Activated CD4-positive, alpha-beta memory T cell treated with anti-CD3 and anti-CD28 coated beads, Interleukin-2, amount 10 ng/mL, durations not matched to agents 7 days and 5 days (primary cell): ENCODE measurements at regions not wholly inside any gene's neighbourhood (a gene's known extent, or its start where the extent isn't known, plus 50 kb on each side); places are given as distances from the start of the nearest gene placed in this dataset.
A peak's percentile ranks its signal among the peaks of the same experiment; 100 is the strongest.
"Not testable (repeated sequence)": the region's sequence is repeated elsewhere in the genome, so short reads cannot be mapped to it uniquely, and the experiment has no call there.

Source experiments
- CTCF ChIA-PET: fragments of 350-600 bp; sonication (Branson Sonifier 250); formaldehyde crosslinking; loops from one replicate; lab custom pipeline; 2021; ENCODE audit warnings: antibody characterized with exemption, inconsistent platforms; lab: Charles Lee
- POLR2A ChIA-PET: fragments of 350-600 bp; sonication (Branson Sonifier 250); formaldehyde crosslinking; loops from one replicate; lab custom pipeline; 2021; ENCODE audit warnings: antibody characterized with exemption; lab: Charles Lee
- DNase-seq: peaks from one replicate; pipeline ENCODE4 v3.0.0-alpha.2; 2020
- H3K27ac Mint-ChIP-seq: one replicate; pipeline ENCODE4 v1.8.0; 2021; ENCODE audit warnings: mild to moderate bottlenecking, mixed read lengths
- H3K27me3 Mint-ChIP-seq: one replicate; pipeline ENCODE4 v1.8.0; 2021; ENCODE audit warnings: mixed read lengths
- H3K36me3 Mint-ChIP-seq: one replicate; pipeline ENCODE4 v1.8.0; 2021; ENCODE audit warnings: low read depth, mixed read lengths
- H3K4me1 Mint-ChIP-seq: one replicate; pipeline ENCODE4 v1.8.0; 2021; ENCODE audit warnings: mixed read lengths
- H3K4me3 Mint-ChIP-seq: one replicate; pipeline ENCODE4 v1.8.0; 2021; ENCODE audit warnings: mild to moderate bottlenecking, mixed read lengths
- H3K9me3 Mint-ChIP-seq: one replicate; pipeline ENCODE4 v1.8.0; 2021; ENCODE audit warnings: mixed read lengths

- no peaks in the 10 kb centered on the region for H3K36me3 Mint-ChIP-seq
- no peak overlapping the region for H3K4me3 Mint-ChIP-seq
- H3K27me3 Mint-ChIP-seq: no peaks in the 10 kb centered on the region
- peaks cover 8% of the 10 kb centered on the region for H3K4me1 Mint-ChIP-seq
- POLR2A ChIA-PET: no interaction called here
- H3K27ac Mint-ChIP-seq: no peak overlapping the region
- CTCF ChIA-PET: interaction anchor here (1.2 kb wide), 1 partner anchor 50 kb away, joined by 3 read pairs; no protein-coding TSS in a partner anchor
- no peaks in the 10 kb centered on the region for H3K9me3 Mint-ChIP-seq
- DNase-seq: no peak
Observed at GRCh38 chr2:7094231-7094741, 177.1 kb downstream of the RNF144A start.

- Mint-ChIP-seq H3K9me3 (no peaks in the 10 kb centered on the region), H3K27ac (no peak overlapping the region), H3K4me3 (no peak overlapping the region), H3K27me3 (no peaks in the 10 kb centered on the region), H3K36me3 (no peaks in the 10 kb centered on the region), H3K4me1 (peaks cover 8% of the 10 kb centered on the region)
- ChIA-PET POLR2A (no interaction called here), CTCF (interaction anchor here (0.8 to 1.7 kb wide), 6 partner anchors 13 to 1592 kb away, joined by 3 to 18 read pairs (median 3); no protein-coding TSS in a partner anchor)
- DNase-seq: no peak
Observed at GRCh38 chr2:7096726-7097352, 179.6 kb downstream of the RNF144A start.

GRCh38 chr2:7097353-7097895, 180.2 kb downstream of the RNF144A start:
- Mint-ChIP-seq H3K4me1 (peaks cover 8% of the 10 kb centered on the region), H3K9me3 (no peaks in the 10 kb centered on the region), H3K4me3 (peak overlapping the region; percentile 39), H3K36me3 (no peaks in the 10 kb centered on the region), H3K27me3 (no peaks in the 10 kb centered on the region), H3K27ac (no peak overlapping the region)
- ChIA-PET POLR2A (no interaction called here), CTCF (interaction anchor here (0.7 to 1.7 kb wide), 14 partner anchors 11 to 1652 kb away, joined by 3 to 18 read pairs (median 3); no protein-coding TSS in a partner anchor)
- peak; percentile 78 for DNase-seq

GRCh38 chr2:7098816-7099215, 181.6 kb downstream of the RNF144A start:
- CTCF ChIA-PET: interaction anchor here (1.2 kb wide), 1 partner anchor 40 kb away, joined by 3 read pairs; no protein-coding TSS in a partner anchor

GRCh38 chr2:7099687-7100086, 182.5 kb downstream of the RNF144A start:
- DNase-seq, H3K27me3 Mint-ChIP-seq, H3K4me3 Mint-ChIP-seq, H3K9me3 Mint-ChIP-seq, CTCF ChIA-PET, H3K27ac Mint-ChIP-seq, POLR2A ChIA-PET, H3K36me3 Mint-ChIP-seq, H3K4me1 Mint-ChIP-seq: not testable (repeated sequence)

More at GRCh38 chr2:7098816-7099215, 181.6 kb downstream of the RNF144A start:
- no peaks in the 10 kb centered on the region for H3K36me3 Mint-ChIP-seq
- POLR2A ChIA-PET: no interaction called here
- peaks cover 8% of the 10 kb centered on the region for H3K4me1 Mint-ChIP-seq
- H3K4me3 Mint-ChIP-seq: no peak overlapping the region
- no peaks in the 10 kb centered on the region for H3K9me3 Mint-ChIP-seq
- no peaks in the 10 kb centered on the region for H3K27me3 Mint-ChIP-seq
- no peak for DNase-seq
- H3K27ac Mint-ChIP-seq: no peak overlapping the region

GRCh38 chr2:7102826-7103225, 185.6 kb downstream of the RNF144A start:
- Mint-ChIP-seq H3K27me3 (no peaks in the 10 kb centered on the region), H3K9me3 (no peaks in the 10 kb centered on the region), H3K4me3 (no peak overlapping the region), H3K27ac (no peak overlapping the region), H3K4me1 (no peaks in the 10 kb centered on the region), H3K36me3 (no peaks in the 10 kb centered on the region)
- ChIA-PET CTCF (no interaction called here), POLR2A (no interaction called here)
- DNase-seq: no peak

- Mint-ChIP-seq H3K9me3 (no peaks in the 10 kb centered on the region), H3K4me3 (no peak overlapping the region), H3K27me3 (no peaks in the 10 kb centered on the region), H3K4me1 (no peaks in the 10 kb centered on the region), H3K36me3 (no peaks in the 10 kb centered on the region), H3K27ac (no peak overlapping the region)
- ChIA-PET POLR2A (no interaction called here), CTCF (interaction anchor here (3.2 kb wide), 1 partner anchor 12 kb away, joined by 18 read pairs; no protein-coding TSS in a partner anchor)
- DNase-seq: no peak
Observed at GRCh38 chr2:7108792-7109532, 191.8 kb downstream of the RNF144A start.

- ChIA-PET POLR2A (no interaction called here), CTCF (interaction anchor here (3.2 kb wide), 1 partner anchor 12 kb away, joined by 18 read pairs; no protein-coding TSS in a partner anchor)
- Mint-ChIP-seq H3K9me3 (no peaks in the 10 kb centered on the region), H3K27ac (no peak overlapping the region), H3K27me3 (no peaks in the 10 kb centered on the region), H3K4me1 (no peaks in the 10 kb centered on the region), H3K4me3 (no peak overlapping the region), H3K36me3 (no peaks in the 10 kb centered on the region)
- no peak for DNase-seq
Observed at GRCh38 chr2:7109533-7109885, 192.3 kb downstream of the RNF144A start.

- no peak for DNase-seq
- POLR2A ChIA-PET: no interaction called here
- Mint-ChIP-seq H3K27ac (no peak overlapping the region), H3K9me3 (no peaks in the 10 kb centered on the region), H3K4me3 (no peak overlapping the region), H3K4me1 (no peaks in the 10 kb centered on the region), H3K36me3 (peaks cover 2% of the 10 kb centered on the region), H3K27me3 (no peaks in the 10 kb centered on the region)
- CTCF ChIA-PET: interaction anchor here (3.2 kb wide), 1 partner anchor 14 kb away, joined by 18 read pairs; no protein-coding TSS in a partner anchor
Observed at GRCh38 chr2:7111626-7112025, 194.4 kb downstream of the RNF144A start.

- POLR2A ChIA-PET: no interaction called here
- Mint-ChIP-seq H3K36me3 (peaks cover 2% of the 10 kb centered on the region), H3K4me3 (no peak overlapping the region), H3K27ac (no peak overlapping the region), H3K4me1 (no peaks in the 10 kb centered on the region), H3K9me3 (no peaks in the 10 kb centered on the region), H3K27me3 (no peaks in the 10 kb centered on the region)
- no peak for DNase-seq
- CTCF ChIA-PET: no interaction called here
Observed at GRCh38 chr2:7115364-7115763, 198.2 kb downstream of the RNF144A start.

- DNase-seq: no peak
- ChIA-PET CTCF (no interaction called here), POLR2A (no interaction called here)
- H3K9me3 Mint-ChIP-seq: no peaks in the 10 kb centered on the region
- no peak overlapping the region for H3K27ac Mint-ChIP-seq
- H3K27me3 Mint-ChIP-seq: no peaks in the 10 kb centered on the region
- no peak overlapping the region for H3K4me3 Mint-ChIP-seq
- H3K36me3 Mint-ChIP-seq: peaks cover 2% of the 10 kb centered on the region
- H3K4me1 Mint-ChIP-seq: no peaks in the 10 kb centered on the region
Observed at GRCh38 chr2:7115906-7116305, 198.7 kb downstream of the RNF144A start.

- Mint-ChIP-seq H3K4me1 (no peaks in the 10 kb centered on the region), H3K27ac (no peak overlapping the region), H3K4me3 (no peak overlapping the region), H3K27me3 (no peaks in the 10 kb centered on the region), H3K9me3 (no peaks in the 10 kb centered on the region), H3K36me3 (peaks cover 2% of the 10 kb centered on the region)
- CTCF ChIA-PET: no interaction called here
- DNase-seq: no peak
- POLR2A ChIA-PET: no interaction called here
Observed at GRCh38 chr2:7116511-7116910, 199.3 kb downstream of the RNF144A start.

GRCh38 chr2:7117076-7117475, 199.9 kb downstream of the RNF144A start:
- no peak for DNase-seq
- no peaks in the 10 kb centered on the region for H3K9me3 Mint-ChIP-seq
- H3K27ac Mint-ChIP-seq: no peak overlapping the region
- H3K27me3 Mint-ChIP-seq: no peaks in the 10 kb centered on the region
- no peak overlapping the region for H3K4me3 Mint-ChIP-seq
- POLR2A ChIA-PET: interaction anchor here (0.8 kb wide), 1 partner anchor 12 kb away, joined by 3 read pairs; no protein-coding TSS in a partner anchor
- CTCF ChIA-PET: interaction anchor here (0.8 to 1.2 kb wide), 2 partner anchors 20 to 64 kb away, joined by 3 to 4 read pairs; no protein-coding TSS in a partner anchor
- H3K4me1 Mint-ChIP-seq: no peaks in the 10 kb centered on the region
- H3K36me3 Mint-ChIP-seq: peaks cover 2% of the 10 kb centered on the region
